GM23338 (cell line): ENCODE measurements at regions not wholly inside any gene's neighbourhood (a gene's known extent, or its start where the extent isn't known, plus 50 kb on each side); places are given as distances from the start of the nearest gene placed in this dataset.

Experiments used
- ATAC-seq: fragments of 200-7000 bp; cut with Tn5 transposase; 3 replicates; pipeline ENCODE4 v1.9.1; 2020
- DNase-seq: peaks from one replicate; pipeline ENCODE4 v3.0.0-alpha.2; 2015; ENCODE audit warnings: low spot score
- H2AFZ ChIP-seq: fragments of 200-600 bp; sonication (generic); 2 replicates; pipeline ENCODE4 v1.8.0; 2016; ENCODE audit warnings: antibody characterized with exemption, mild to moderate bottlenecking, moderate library complexity
- H3F3A ChIP-seq: fragments of 200-600 bp; sonication (generic); replicated peaks from 2 replicates; pipeline ENCODE4 v1.8.0; 2017; ENCODE audit warnings: antibody characterized with exemption, mixed run types, low read depth
- H3K27ac ChIP-seq: fragments of 200-600 bp; sonication (generic); 2 replicates; pipeline ENCODE4 v1.6.1; 2016; ENCODE audit warnings: low read depth
- H3K27me3 ChIP-seq: fragments of 200-600 bp; sonication (generic); 2 replicates; pipeline ENCODE4 v1.8.0; 2016; ENCODE audit warnings: mild to moderate bottlenecking, mixed run types, moderate library complexity; ENCODE audit not compliant: insufficient read depth
- H3K36me3 ChIP-seq: fragments of 200-600 bp; sonication (generic); 2 replicates; pipeline ENCODE4 v1.8.0; 2016; ENCODE audit warnings: mild to moderate bottlenecking; ENCODE audit not compliant: insufficient read depth
- H3K4me1 ChIP-seq: fragments of 200-600 bp; sonication (generic); 2 replicates; pipeline ENCODE4 v1.8.0; 2016; ENCODE audit warnings: mild to moderate bottlenecking, moderate library complexity; ENCODE audit not compliant: insufficient read depth
- H3K4me2 ChIP-seq: fragments of 200-600 bp; sonication (generic); 2 replicates; pipeline ENCODE4 v1.7.1; 2017; ENCODE audit warnings: mixed run types
- H3K4me3 ChIP-seq: fragments of 200-600 bp; sonication (generic); 2 replicates; pipeline ENCODE4 v1.6.1; 2016; ENCODE audit warnings: mixed run types
- H3K79me2 ChIP-seq: fragments of 200-600 bp; sonication (generic); replicated peaks from 2 replicates; pipeline ENCODE4 v1.8.0; 2017; ENCODE audit warnings: mild to moderate bottlenecking; ENCODE audit not compliant: insufficient read depth
- H3K9me2 ChIP-seq: fragments of 200-600 bp; sonication (generic); 2 replicates; pipeline ENCODE4 v1.8.0; 2017; ENCODE audit not compliant: insufficient read depth
- H4K20me1 ChIP-seq: fragments of 200-600 bp; sonication (generic); replicated peaks from 2 replicates; pipeline ENCODE4 v1.8.0; 2017; ENCODE audit warnings: mild to moderate bottlenecking; ENCODE audit not compliant: insufficient read depth
- H3K27ac Mint-ChIP-seq: 2 replicates; pipeline ENCODE4 v1.8.0; 2020; ENCODE audit warnings: inconsistent platforms, mild to moderate bottlenecking, moderate library complexity, mixed read lengths
- H3K27me3 Mint-ChIP-seq: 3 replicates; pipeline ENCODE4 v1.8.0; 2022; ENCODE audit warnings: low read depth, mild to moderate bottlenecking, moderate library complexity, mixed read lengths, inconsistent platforms; ENCODE audit not compliant: insufficient read depth, poor library complexity
- H3K36me3 Mint-ChIP-seq: 3 replicates; pipeline ENCODE4 v1.8.0; 2021; ENCODE audit warnings: low read depth, mild to moderate bottlenecking, inconsistent platforms, moderate library complexity, mixed read lengths
- H3K4me1 Mint-ChIP-seq: 3 replicates; pipeline ENCODE4 v1.8.0; 2020; ENCODE audit warnings: mild to moderate bottlenecking, inconsistent platforms, mixed read lengths
- H3K4me3 Mint-ChIP-seq: 3 replicates; pipeline ENCODE4 v1.8.0; 2021; ENCODE audit warnings: moderate library complexity, mild to moderate bottlenecking, inconsistent platforms, mixed read lengths
- H3K9me3 Mint-ChIP-seq: 3 replicates; pipeline ENCODE4 v1.8.0; 2020; ENCODE audit warnings: moderate library complexity, mild to moderate bottlenecking, inconsistent platforms, mixed read lengths
- CREB1 ChIP-seq: fragments of 250-450 bp; sonication (Bioruptor Pico); IDR thresholded peaks from 2 replicates; pipeline ENCODE4 v1.5.0; 2020; ENCODE audit warnings: low read depth, mild to moderate bottlenecking, moderate library complexity
- ETS1 ChIP-seq: IDR thresholded peaks from 2 replicates; pipeline ENCODE4 v1.6.1; 2016; ENCODE audit warnings: antibody characterized with exemption
- POLR2AphosphoS5 ChIP-seq: IDR thresholded peaks from 2 replicates; pipeline ENCODE4 v1.6.1; 2016; ENCODE audit warnings: antibody characterized with exemption, low read depth
- REST ChIP-seq: IDR thresholded peaks from one replicate; pipeline ENCODE4 v1.6.1; 2018; ENCODE audit warnings: antibody characterized with exemption; ENCODE audit not compliant: unreplicated experiment
- STAT1 ChIP-seq: IDR thresholded peaks from one replicate; pipeline ENCODE4 v1.6.1; 2016; ENCODE audit warnings: antibody characterized with exemption; ENCODE audit not compliant: unreplicated experiment
- ZNF114 ChIP-seq: fragments of 250-450 bp; sonication (Bioruptor Pico); IDR thresholded peaks from 2 replicates; pipeline ENCODE4 v1.5.0; 2020; ENCODE audit warnings: mild to moderate bottlenecking, moderate library complexity

GRCh38 chr13:32829676-32830335 lies 186.4 kb upstream of the KL start:
- Histone ChIP-seq H4K20me1 (no peaks in the 10 kb centered on the region), H3K9me2 (no peaks in the 10 kb centered on the region), H2AFZ (peak overlapping the region; percentile 30; the same call in 1 of the 2 replicates), H3F3A (no peaks in the 10 kb centered on the region), H3K4me3 (no peak overlapping the region), H3K4me1 (no peaks in the 10 kb centered on the region), H3K36me3 (no peaks in the 10 kb centered on the region), H3K27ac (no peak overlapping the region), H3K79me2 (no peaks in the 10 kb centered on the region), H3K27me3 (no peaks in the 10 kb centered on the region), H3K4me2 (no peak overlapping the region)
- ATAC-seq (peak; percentile 82), DNase-seq (no peak)
- Mint-ChIP-seq H3K36me3 (no peaks in the 10 kb centered on the region), H3K4me3 (no peak overlapping the region), H3K4me1 (peaks cover 18% of the 10 kb centered on the region), H3K9me3 (peaks cover 12% of the 10 kb centered on the region; the same call in 2 of the 3 replicates), H3K27me3 (no peaks in the 10 kb centered on the region), H3K27ac (no peak overlapping the region)
- TF ChIP-seq POLR2AphosphoS5 (no peak), ZNF114 (CRISPR knock-in tag) (no peak), STAT1 (no peak), REST (no peak)

GRCh38 chr13:32830336-32831031 lies 185.7 kb upstream of the KL start:
- no peak for ATAC-seq
- no peak for DNase-seq
- peaks cover 12% of the 10 kb centered on the region; the same call in 2 of the 3 replicates for H3K9me3 Mint-ChIP-seq
- Histone ChIP-seq H3K27ac (no peak overlapping the region), H3K36me3 (no peaks in the 10 kb centered on the region), H3K4me1 (no peaks in the 10 kb centered on the region), H3K9me2 (no peaks in the 10 kb centered on the region), H3K4me3 (no peak overlapping the region), H3F3A (no peaks in the 10 kb centered on the region), H4K20me1 (no peaks in the 10 kb centered on the region), H3K27me3 (no peaks in the 10 kb centered on the region), H3K79me2 (no peaks in the 10 kb centered on the region), H3K4me2 (no peak overlapping the region), H2AFZ (0 out of 2 replicates have a peak overlapping the region, but pooled peaks have one; percentile 56)
- no peak overlapping the region for H3K4me3 Mint-ChIP-seq
- no peak overlapping the region for H3K27ac Mint-ChIP-seq
- no peaks in the 10 kb centered on the region for H3K36me3 Mint-ChIP-seq
- peaks cover 17% of the 10 kb centered on the region for H3K4me1 Mint-ChIP-seq
- no peaks in the 10 kb centered on the region for H3K27me3 Mint-ChIP-seq
- TF ChIP-seq REST: no peak
- no peak for TF ChIP-seq ZNF114 (CRISPR knock-in tag)
- no peak for TF ChIP-seq POLR2AphosphoS5
- TF ChIP-seq CREB1 (CRISPR knock-in tag): no peak
- no peak for TF ChIP-seq ETS1
- TF ChIP-seq STAT1: no peak
